ENCODE measurements at regions not wholly inside any gene's neighbourhood (a gene's known extent, or its start where the extent isn't known, plus 50 kb on each side); places are given as distances from the start of the nearest gene placed in this dataset.

DNA sequence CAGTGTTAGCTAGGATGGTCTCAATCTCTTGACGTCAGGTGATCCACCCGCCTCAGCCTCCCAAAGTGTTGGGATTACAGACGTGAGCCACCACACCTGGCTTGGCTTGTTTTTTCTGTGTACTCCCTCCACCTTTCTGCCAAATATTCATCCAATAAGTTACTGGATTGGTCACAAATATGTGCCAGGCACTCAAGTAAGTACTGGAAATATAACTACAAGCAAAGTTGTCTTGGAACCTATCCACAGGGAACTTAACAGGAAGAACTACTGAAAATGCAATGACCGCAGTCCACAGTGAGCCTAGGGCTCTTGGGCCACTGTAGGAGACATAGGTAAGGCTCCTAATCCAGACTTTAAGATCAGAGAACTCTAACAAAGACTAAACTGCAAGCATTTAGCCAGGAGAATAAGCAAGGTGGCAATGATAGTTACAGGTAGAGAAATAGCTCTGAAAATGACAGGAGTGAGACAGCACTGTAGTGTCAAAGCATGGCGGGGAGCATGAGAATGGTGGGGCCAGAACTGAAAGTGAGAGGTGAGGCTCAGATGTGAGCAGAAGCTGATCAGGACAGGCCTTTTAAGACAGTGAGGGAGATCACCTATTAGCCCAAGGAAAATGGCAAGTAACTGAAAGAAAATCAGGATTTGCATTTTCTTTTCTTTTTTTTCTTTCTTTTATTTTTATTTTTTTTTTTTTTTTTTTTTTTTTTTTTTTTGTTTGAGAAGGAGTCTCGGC lies 252.1 kb downstream of the RBM43 start:
- Histone ChIP-seq H2AK5ac (ENCODE audit: insufficient read length, low read length) (no peak overlapping the region), H3K14ac (ENCODE audit: insufficient read depth, low read length) (no peak overlapping the region), H3T11ph (ENCODE audit: low read length) (no peak overlapping the region), H2BK12ac (ENCODE audit: insufficient read length, low read depth, low read length) (no peak overlapping the region), H2BK20ac (ENCODE audit: low read depth, low read length, poor library complexity, severe bottlenecking) (no peak overlapping the region), H4K20me1 (ENCODE audit: control insufficient read depth, insufficient read depth, insufficient read length) (no peaks in the 10 kb centered on the region), H3K79me1 (ENCODE audit: insufficient read depth, low read depth, low read length, poor library complexity, severe bottlenecking) (no peaks in the 10 kb centered on the region), H4K5ac (ENCODE audit: insufficient read length, low read depth, low read length) (no peak overlapping the region), H3K18ac (ENCODE audit: insufficient read length, low read depth, low read length) (no peak overlapping the region), H3K4me2 (ENCODE audit: insufficient read depth, insufficient read length, low read length) (no peak overlapping the region), H3K9me3 (ENCODE audit: control insufficient read depth, low read depth, low read length) (no peaks in the 10 kb centered on the region), H3K23me2 (ENCODE audit: insufficient read length, low read depth, low read length, poor library complexity, severe bottlenecking) (no peaks in the 10 kb centered on the region), H3K27ac (ENCODE audit: insufficient read length, low read depth, low read length) (no peak overlapping the region), H2AFZ (ENCODE audit: low read length) (no peak overlapping the region), H3K56ac (ENCODE audit: insufficient read length, low read depth, low read length) (no peak overlapping the region), H3K27me3 (ENCODE audit: insufficient read depth, low read length) (no peaks in the 10 kb centered on the region), H3K79me2 (ENCODE audit: insufficient read depth, low read length) (no peaks in the 10 kb centered on the region), H3K9ac (ENCODE audit: extremely low read depth, insufficient read length, low read length) (no peak overlapping the region), H3K23ac (ENCODE audit: insufficient read length, low read depth, low read length) (no peak overlapping the region), H3K4me1 (ENCODE audit: insufficient read depth, low read length) (no peaks in the 10 kb centered on the region), H2BK5ac (ENCODE audit: insufficient read length, low read length) (no peak overlapping the region), H2BK120ac (ENCODE audit: low read depth, low read length, poor library complexity, severe bottlenecking) (no peak overlapping the region), H3K4ac (ENCODE audit: low read depth, low read length) (no peak overlapping the region), H4K8ac (replicated peaks; ENCODE audit: insufficient read length, low read depth, low read length) (peak overlapping the region; percentile 95), H2BK15ac (ENCODE audit: low read depth, low read length) (no peak overlapping the region), H4K91ac (ENCODE audit: insufficient read length, low read depth, low read length) (no peak overlapping the region)
- Mint-ChIP-seq H3K36me3 (ENCODE audit: insufficient read depth in 1 of 3, low read depth in 3 of 3) (0 out of 7 replicates have a peak, but pooled peaks cover 0 to 4% (median 0%) of the 10 kb centered on the region in 3 experiments), H3K9me3 (no peaks in the 10 kb centered on the region), H3K4me3 (no peak overlapping the region), H3K27me3 (ENCODE audit: low read depth) (no peaks in the 10 kb centered on the region), H3K27ac (no peak overlapping the region), H3K4me1 (peaks cover 2 to 6% of the 10 kb centered on the region in 2 experiments; a peak in 2 of 4 replicates)
- DNase-seq: no peak
- TF ChIP-seq, protein P1, sequence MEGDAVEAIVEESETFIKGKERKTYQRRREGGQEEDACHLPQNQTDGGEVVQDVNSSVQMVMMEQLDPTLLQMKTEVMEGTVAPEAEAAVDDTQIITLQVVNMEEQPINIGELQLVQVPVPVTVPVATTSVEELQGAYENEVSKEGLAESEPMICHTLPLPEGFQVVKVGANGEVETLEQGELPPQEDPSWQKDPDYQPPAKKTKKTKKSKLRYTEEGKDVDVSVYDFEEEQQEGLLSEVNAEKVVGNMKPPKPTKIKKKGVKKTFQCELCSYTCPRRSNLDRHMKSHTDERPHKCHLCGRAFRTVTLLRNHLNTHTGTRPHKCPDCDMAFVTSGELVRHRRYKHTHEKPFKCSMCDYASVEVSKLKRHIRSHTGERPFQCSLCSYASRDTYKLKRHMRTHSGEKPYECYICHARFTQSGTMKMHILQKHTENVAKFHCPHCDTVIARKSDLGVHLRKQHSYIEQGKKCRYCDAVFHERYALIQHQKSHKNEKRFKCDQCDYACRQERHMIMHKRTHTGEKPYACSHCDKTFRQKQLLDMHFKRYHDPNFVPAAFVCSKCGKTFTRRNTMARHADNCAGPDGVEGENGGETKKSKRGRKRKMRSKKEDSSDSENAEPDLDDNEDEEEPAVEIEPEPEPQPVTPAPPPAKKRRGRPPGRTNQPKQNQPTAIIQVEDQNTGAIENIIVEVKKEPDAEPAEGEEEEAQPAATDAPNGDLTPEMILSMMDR (conservative IDR thresholded peaks at IDR 0.05): no peak
- WGBS (ENCODE audit: extremely low coverage, insufficient read length, low lambda C conversion rate): no CpG with 5 or more reads among the region's 6 CpGs

All from H9 (cell line).